ENCODE measurements at regions not wholly inside any gene's neighbourhood (a gene's known extent, or its start where the extent isn't known, plus 50 kb on each side); places are given as distances from the start of the nearest gene placed in this dataset.

DNA sequence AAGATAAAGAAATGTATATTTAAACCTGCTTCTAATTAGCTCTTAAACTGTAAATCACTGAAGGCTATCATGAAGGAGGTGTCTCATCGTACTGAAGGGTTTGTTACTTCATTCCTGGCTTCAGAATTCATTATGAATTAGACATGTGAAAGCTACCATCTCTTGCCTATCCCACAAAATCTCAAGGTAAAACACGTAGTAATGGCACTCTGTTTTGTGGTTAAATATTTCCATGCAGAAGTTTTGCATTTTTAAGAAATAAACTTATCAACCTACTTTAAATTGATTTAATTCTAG lies 490.7 kb upstream of the NUDT12 start:
- no peak for TF ChIP-seq POLR2A (IDR thresholded peaks at IDR 0.05)
- TF ChIP-seq, protein P1, sequence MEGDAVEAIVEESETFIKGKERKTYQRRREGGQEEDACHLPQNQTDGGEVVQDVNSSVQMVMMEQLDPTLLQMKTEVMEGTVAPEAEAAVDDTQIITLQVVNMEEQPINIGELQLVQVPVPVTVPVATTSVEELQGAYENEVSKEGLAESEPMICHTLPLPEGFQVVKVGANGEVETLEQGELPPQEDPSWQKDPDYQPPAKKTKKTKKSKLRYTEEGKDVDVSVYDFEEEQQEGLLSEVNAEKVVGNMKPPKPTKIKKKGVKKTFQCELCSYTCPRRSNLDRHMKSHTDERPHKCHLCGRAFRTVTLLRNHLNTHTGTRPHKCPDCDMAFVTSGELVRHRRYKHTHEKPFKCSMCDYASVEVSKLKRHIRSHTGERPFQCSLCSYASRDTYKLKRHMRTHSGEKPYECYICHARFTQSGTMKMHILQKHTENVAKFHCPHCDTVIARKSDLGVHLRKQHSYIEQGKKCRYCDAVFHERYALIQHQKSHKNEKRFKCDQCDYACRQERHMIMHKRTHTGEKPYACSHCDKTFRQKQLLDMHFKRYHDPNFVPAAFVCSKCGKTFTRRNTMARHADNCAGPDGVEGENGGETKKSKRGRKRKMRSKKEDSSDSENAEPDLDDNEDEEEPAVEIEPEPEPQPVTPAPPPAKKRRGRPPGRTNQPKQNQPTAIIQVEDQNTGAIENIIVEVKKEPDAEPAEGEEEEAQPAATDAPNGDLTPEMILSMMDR (IDR thresholded peaks at IDR 0.05 in 4 of 5, conservative IDR thresholded peaks at IDR 0.05 in 1 of 5): no peak
